Uterus (tissue), 3 donors: ENCODE measurements at regions not wholly inside any gene's neighbourhood (a gene's known extent, or its start where the extent isn't known, plus 50 kb on each side); places are given as distances from the start of the nearest gene placed in this dataset.

Experiments
- DNase-seq, 2 donors: peaks; one replicate each; pipeline ENCODE4 v3.0.0-alpha.2; 2019 to 2020
- H3K27ac ChIP-seq, 2 donors: fragments of 200-600 bp; sonication (generic); 1 replicate in 1 of 2; 2 replicates in 1 of 2; pipeline ENCODE4 v1.5.1; 2016 to 2018
- H3K27me3 ChIP-seq, 2 donors: fragments of 200-600 bp; sonication (generic); one replicate each; pipeline ENCODE4 v1.5.1; 2018 to 2019; ENCODE audit warnings: control low read depth in 1 of 2
- H3K36me3 ChIP-seq, 2 donors: fragments of 200-600 bp; sonication (generic); one replicate each; pipeline ENCODE4 v1.5.1; 2019; ENCODE audit warnings: control low read depth in 1 of 2
- H3K4me1 ChIP-seq, 2 donors: fragments of 200-600 bp; sonication (generic); one replicate each; pipeline ENCODE4 v1.5.1; 2018 to 2019; ENCODE audit warnings: control low read depth in 1 of 2
- H3K4me3 ChIP-seq, 2 donors: fragments of 200-600 bp; sonication (generic); 1 replicate in 1 of 2; 2 replicates in 1 of 2; pipeline ENCODE4 v1.5.1; 2018 to 2019; ENCODE audit warnings: mild to moderate bottlenecking in 1 of 2
- H3K9me3 ChIP-seq, 2 donors: fragments of 200-600 bp; sonication (generic); one replicate each; pipeline ENCODE4 v1.5.1; 2019; ENCODE audit warnings: control low read depth in 1 of 2
- CTCF ChIP-seq, 4 experiments: fragments of 200-600 bp in 2 of 4; fragments of 450-650 bp in 2 of 4; sonication (generic) in 2 of 4; IDR thresholded peaks; one replicate each; pipeline ENCODE4 v1.5.1; 2016 to 2019; ENCODE audit warnings: antibody characterized with exemption in 4 of 4, mild to moderate bottlenecking in 2 of 4, moderate library complexity in 1 of 4
- POLR2A ChIP-seq, 2 donors: fragments of 450-650 bp; IDR thresholded peaks; one replicate each; pipeline ENCODE4 v1.6.1; 2016; ENCODE audit warnings: antibody characterized with exemption in 2 of 2, mild to moderate bottlenecking in 1 of 2, moderate library complexity in 1 of 2
- intact Hi-C: fragments of 100-400 bp; cut with DNase I; formaldehyde crosslinking; loops from one replicate; pipeline ENCODE4 v1.15.1; 2023; ENCODE audit warnings: low total_unique reads
- donor health status: DM: yes; HTN: yes; CAD: no.

- H3K4me1 ChIP-seq = no peaks in the 10 kb centered on the region
- peak overlapping the region; percentile 9 to 34 for H3K27ac ChIP-seq
Observed at GRCh38 chr6:28648035-28648877, 122.6 kb downstream of the GPX5 start.

GRCh38 chr6:28648878-28649375 is 123.2 kb downstream of the GPX5 start:
- no peaks in the 10 kb centered on the region for H3K36me3 ChIP-seq
- intact Hi-C loops = no loop called here
- no peaks in the 10 kb centered on the region for H3K27me3 ChIP-seq
- DNase-seq = no peak
- no peaks in the 10 kb centered on the region for H3K4me1 ChIP-seq
- no peaks in the 10 kb centered on the region for H3K9me3 ChIP-seq
- H3K27ac ChIP-seq = peak overlapping the region; percentile 9 to 34
- TF ChIP-seq POLR2A (IDR thresholded peaks at IDR 0.05) (no peak), CTCF (IDR thresholded peaks at IDR 0.05) (no peak)
- H3K4me3 ChIP-seq = peak overlapping the region; percentile 31 to 39

More at GRCh38 chr6:28648035-28648877, 122.6 kb downstream of the GPX5 start:
- H3K27me3 ChIP-seq = no peaks in the 10 kb centered on the region
- DNase-seq = peak; percentile 42 to 45
- peak overlapping the region; percentile 31 to 39 for H3K4me3 ChIP-seq
- no peaks in the 10 kb centered on the region for H3K9me3 ChIP-seq
- intact Hi-C loops = no loop called here
- no peaks in the 10 kb centered on the region for H3K36me3 ChIP-seq
- no peak for TF ChIP-seq CTCF (IDR thresholded peaks at IDR 0.05)
- no peak for TF ChIP-seq POLR2A (IDR thresholded peaks at IDR 0.05)

- no peaks in the 10 kb centered on the region for H3K4me1 ChIP-seq
- intact Hi-C loops = no loop called here
- no peak for TF ChIP-seq POLR2A (IDR thresholded peaks at IDR 0.05)
- no peak for TF ChIP-seq CTCF (IDR thresholded peaks at IDR 0.05)
- no peaks in the 10 kb centered on the region for H3K27me3 ChIP-seq
- H3K36me3 ChIP-seq = no peaks in the 10 kb centered on the region
- no peak overlapping the region for H3K27ac ChIP-seq
- no peaks in the 10 kb centered on the region for H3K9me3 ChIP-seq
- no peak for DNase-seq
- H3K4me3 ChIP-seq = no peak overlapping the region
Observed at GRCh38 chr6:28651161-28651560, 125.5 kb downstream of the GPX5 start.

- intact Hi-C loops = no loop called here
- Histone ChIP-seq H3K4me3 (no peak overlapping the region), H3K9me3 (no peaks in the 10 kb centered on the region), H3K4me1 (no peaks in the 10 kb centered on the region), H3K36me3 (no peaks in the 10 kb centered on the region), H3K27me3 (no peaks in the 10 kb centered on the region), H3K27ac (no peak overlapping the region)
- no peak for TF ChIP-seq CTCF (IDR thresholded peaks at IDR 0.05)
- no peak for TF ChIP-seq POLR2A (IDR thresholded peaks at IDR 0.05)
- DNase-seq = no peak
Observed at GRCh38 chr6:28653876-28654275, 128.2 kb downstream of the GPX5 start.

- Histone ChIP-seq H3K27ac (no peak overlapping the region), H3K36me3 (no peaks in the 10 kb centered on the region), H3K4me3 (no peak overlapping the region), H3K27me3 (no peaks in the 10 kb centered on the region), H3K4me1 (no peaks in the 10 kb centered on the region), H3K9me3 (no peaks in the 10 kb centered on the region)
- no peak for TF ChIP-seq CTCF (IDR thresholded peaks at IDR 0.05)
- no peak for TF ChIP-seq POLR2A (IDR thresholded peaks at IDR 0.05)
- intact Hi-C loops = no loop called here
- no peak for DNase-seq
Observed at GRCh38 chr6:28655164-28655563, 129.5 kb downstream of the GPX5 start.
